ENCODE measurements at regions not wholly inside any gene's neighbourhood (a gene's known extent, or its start where the extent isn't known, plus 50 kb on each side); places are given as distances from the start of the nearest gene placed in this dataset.

DNA sequence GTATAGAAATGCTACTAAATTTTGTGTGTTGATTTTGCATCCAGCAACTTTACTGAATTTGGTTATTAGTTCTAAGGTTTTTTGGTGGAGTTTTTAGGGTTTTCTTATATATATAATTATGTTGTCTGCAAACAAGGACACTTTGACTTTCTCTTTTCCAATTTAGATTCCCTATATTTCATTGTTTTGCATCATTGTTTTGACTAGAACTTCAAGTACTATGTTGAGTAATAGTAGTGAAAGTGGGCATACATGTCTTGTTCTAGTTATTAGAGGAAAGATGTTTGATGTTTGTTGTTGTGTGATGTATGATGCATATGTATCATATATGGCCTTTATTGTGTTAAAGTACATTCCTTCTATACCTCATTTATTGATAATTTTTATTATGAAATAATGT, 362.3 kb upstream of the PRR16 start (continued):
- TF ChIP-seq KDM5B (CRISPR knock-in tag; IDR thresholded peaks at IDR 0.05; ENCODE audit: borderline replicate concordance) (no peak), NR2C2 (CRISPR knock-in tag; IDR thresholded peaks at IDR 0.05; ENCODE audit: borderline replicate concordance) (no peak), EP300 (IDR thresholded peaks at IDR 0.05; ENCODE audit: low read depth in 2 of 2, low read length in 2 of 2) (no peak), EP300 (CRISPR knock-in tag; IDR thresholded peaks at IDR 0.05; ENCODE audit: borderline replicate concordance) (no peak), SMAD1 (CRISPR knock-in tag; IDR thresholded peaks at IDR 0.05; ENCODE audit: borderline replicate concordance, low read depth) (no peak), KLF15 (CRISPR knock-in tag; IDR thresholded peaks at IDR 0.05; ENCODE audit: borderline replicate concordance) (no peak), SMARCC2 (IDR thresholded peaks at IDR 0.05) (no peak), ZNF75D (CRISPR knock-in tag; IDR thresholded peaks at IDR 0.05; ENCODE audit: borderline replicate concordance) (no peak), MTA1 (CRISPR knock-in tag; IDR thresholded peaks at IDR 0.05; ENCODE audit: borderline replicate concordance) (no peak), ZNF670 (CRISPR knock-in tag; IDR thresholded peaks at IDR 0.05; ENCODE audit: borderline replicate concordance) (no peak), TBX3 (IDR thresholded peaks at IDR 0.05; ENCODE audit: borderline replicate concordance) (no peak), MLLT10 (CRISPR knock-in tag; IDR thresholded peaks at IDR 0.05) (no peak), ZNF572 (CRISPR knock-in tag; IDR thresholded peaks at IDR 0.05) (no peak), SIN3B (IDR thresholded peaks at IDR 0.05; ENCODE audit: low read length) (no peak)
- TF ChIP-seq, protein P1, sequence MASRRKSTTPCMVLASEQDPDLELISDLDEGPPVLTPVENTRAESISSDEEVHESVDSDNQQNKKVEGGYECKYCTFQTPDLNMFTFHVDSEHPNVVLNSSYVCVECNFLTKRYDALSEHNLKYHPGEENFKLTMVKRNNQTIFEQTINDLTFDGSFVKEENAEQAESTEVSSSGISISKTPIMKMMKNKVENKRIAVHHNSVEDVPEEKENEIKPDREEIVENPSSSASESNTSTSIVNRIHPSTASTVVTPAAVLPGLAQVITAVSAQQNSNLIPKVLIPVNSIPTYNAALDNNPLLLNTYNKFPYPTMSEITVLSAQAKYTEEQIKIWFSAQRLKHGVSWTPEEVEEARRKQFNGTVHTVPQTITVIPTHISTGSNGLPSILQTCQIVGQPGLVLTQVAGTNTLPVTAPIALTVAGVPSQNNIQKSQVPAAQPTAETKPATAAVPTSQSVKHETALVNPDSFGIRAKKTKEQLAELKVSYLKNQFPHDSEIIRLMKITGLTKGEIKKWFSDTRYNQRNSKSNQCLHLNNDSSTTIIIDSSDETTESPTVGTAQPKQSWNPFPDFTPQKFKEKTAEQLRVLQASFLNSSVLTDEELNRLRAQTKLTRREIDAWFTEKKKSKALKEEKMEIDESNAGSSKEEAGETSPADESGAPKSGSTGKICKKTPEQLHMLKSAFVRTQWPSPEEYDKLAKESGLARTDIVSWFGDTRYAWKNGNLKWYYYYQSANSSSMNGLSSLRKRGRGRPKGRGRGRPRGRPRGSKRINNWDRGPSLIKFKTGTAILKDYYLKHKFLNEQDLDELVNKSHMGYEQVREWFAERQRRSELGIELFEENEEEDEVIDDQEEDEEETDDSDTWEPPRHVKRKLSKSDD (CRISPR knock-in tag; IDR thresholded peaks at IDR 0.05; ENCODE audit: low read depth): no peak
- TF ChIP-seq, protein P2, sequence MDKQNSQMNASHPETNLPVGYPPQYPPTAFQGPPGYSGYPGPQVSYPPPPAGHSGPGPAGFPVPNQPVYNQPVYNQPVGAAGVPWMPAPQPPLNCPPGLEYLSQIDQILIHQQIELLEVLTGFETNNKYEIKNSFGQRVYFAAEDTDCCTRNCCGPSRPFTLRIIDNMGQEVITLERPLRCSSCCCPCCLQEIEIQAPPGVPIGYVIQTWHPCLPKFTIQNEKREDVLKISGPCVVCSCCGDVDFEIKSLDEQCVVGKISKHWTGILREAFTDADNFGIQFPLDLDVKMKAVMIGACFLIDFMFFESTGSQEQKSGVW (CRISPR knock-in tag; IDR thresholded peaks at IDR 0.05; ENCODE audit: borderline replicate concordance): no peak

Data from HepG2 (cell line).